Colonic mucosa (tissue), 4 donors: ENCODE measurements at regions not wholly inside any gene's neighbourhood (a gene's known extent, or its start where the extent isn't known, plus 50 kb on each side); places are given as distances from the start of the nearest gene placed in this dataset.

Source experiments
- DNase-seq: peaks from one replicate; pipeline ENCODE4 v3.0.0-alpha.2; 2020
- H3K27ac ChIP-seq: fragments of 200-600 bp; one replicate; pipeline ENCODE4 v1.8.0; 2021
- H3K27me3 ChIP-seq: fragments of 200-600 bp; one replicate; pipeline ENCODE4 v1.8.0; 2021
- H3K36me3 ChIP-seq: fragments of 200-600 bp; one replicate; pipeline ENCODE4 v1.8.0; 2021
- H3K4me1 ChIP-seq: fragments of 200-600 bp; one replicate; pipeline ENCODE4 v1.8.0; 2021; ENCODE audit warnings: mild to moderate bottlenecking
- H3K4me3 ChIP-seq: fragments of 200-600 bp; one replicate; pipeline ENCODE4 v1.8.0; 2021
- H3K9ac ChIP-seq, 2 donors: one replicate each; pipeline ENCODE4 v1.7.0; 2013; ENCODE audit warnings: control low read depth in 2 of 2, low read depth in 2 of 2, low read length in 2 of 2
- H3K9me3 ChIP-seq: fragments of 200-600 bp; one replicate; pipeline ENCODE4 v1.8.0; 2021
- intact Hi-C: fragments of 100-400 bp; cut with DNase I; formaldehyde crosslinking; loops from one replicate; pipeline ENCODE4 v1.14.1; 2022
- TF ChIP-seq, protein P1 (sequence below): fragments of 200-600 bp; IDR thresholded peaks from one replicate; pipeline ENCODE4 v1.8.0; 2022; ENCODE audit warnings: antibody characterized with exemption, mild to moderate bottlenecking
- donor health status: healthy.
- donor health status: DM: no; HTN: no; CAD: no.
- donor health status: DM: no; HTN: no; CAD: no.

DNA sequence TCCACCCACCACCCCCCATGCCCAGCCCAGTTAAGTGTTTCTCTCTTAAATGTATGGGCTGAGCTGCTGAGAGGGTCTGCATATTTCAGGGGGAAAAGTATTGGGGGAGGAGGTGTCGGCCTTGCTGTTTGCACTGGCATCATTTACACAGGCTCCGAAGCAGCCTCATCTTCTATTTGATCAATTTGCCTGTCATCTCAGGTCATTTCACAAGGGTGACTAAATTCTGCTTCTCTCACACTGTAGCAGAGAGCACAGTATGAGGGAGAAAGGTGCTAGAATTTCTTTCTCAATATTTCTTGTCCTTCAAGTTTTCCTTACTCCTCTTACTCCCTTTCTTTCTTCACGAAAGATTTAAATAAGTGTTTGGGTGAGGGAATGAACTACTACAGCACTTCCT is 135.9 kb downstream of the AACS start:
- no peak for DNase-seq
- no peak overlapping the region for H3K27ac ChIP-seq
- H3K9me3 ChIP-seq, result no peaks in the 10 kb centered on the region
- no peak overlapping the region for H3K4me3 ChIP-seq
- H3K4me1 ChIP-seq, result no peaks in the 10 kb centered on the region
- H3K36me3 ChIP-seq, result no peaks in the 10 kb centered on the region
- TF ChIP-seq, protein P1, sequence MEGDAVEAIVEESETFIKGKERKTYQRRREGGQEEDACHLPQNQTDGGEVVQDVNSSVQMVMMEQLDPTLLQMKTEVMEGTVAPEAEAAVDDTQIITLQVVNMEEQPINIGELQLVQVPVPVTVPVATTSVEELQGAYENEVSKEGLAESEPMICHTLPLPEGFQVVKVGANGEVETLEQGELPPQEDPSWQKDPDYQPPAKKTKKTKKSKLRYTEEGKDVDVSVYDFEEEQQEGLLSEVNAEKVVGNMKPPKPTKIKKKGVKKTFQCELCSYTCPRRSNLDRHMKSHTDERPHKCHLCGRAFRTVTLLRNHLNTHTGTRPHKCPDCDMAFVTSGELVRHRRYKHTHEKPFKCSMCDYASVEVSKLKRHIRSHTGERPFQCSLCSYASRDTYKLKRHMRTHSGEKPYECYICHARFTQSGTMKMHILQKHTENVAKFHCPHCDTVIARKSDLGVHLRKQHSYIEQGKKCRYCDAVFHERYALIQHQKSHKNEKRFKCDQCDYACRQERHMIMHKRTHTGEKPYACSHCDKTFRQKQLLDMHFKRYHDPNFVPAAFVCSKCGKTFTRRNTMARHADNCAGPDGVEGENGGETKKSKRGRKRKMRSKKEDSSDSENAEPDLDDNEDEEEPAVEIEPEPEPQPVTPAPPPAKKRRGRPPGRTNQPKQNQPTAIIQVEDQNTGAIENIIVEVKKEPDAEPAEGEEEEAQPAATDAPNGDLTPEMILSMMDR, result no peak
- no peaks in the 10 kb centered on the region for H3K27me3 ChIP-seq
- intact Hi-C loops, result no loop called here
- no peak overlapping the region for H3K9ac ChIP-seq

DNA sequence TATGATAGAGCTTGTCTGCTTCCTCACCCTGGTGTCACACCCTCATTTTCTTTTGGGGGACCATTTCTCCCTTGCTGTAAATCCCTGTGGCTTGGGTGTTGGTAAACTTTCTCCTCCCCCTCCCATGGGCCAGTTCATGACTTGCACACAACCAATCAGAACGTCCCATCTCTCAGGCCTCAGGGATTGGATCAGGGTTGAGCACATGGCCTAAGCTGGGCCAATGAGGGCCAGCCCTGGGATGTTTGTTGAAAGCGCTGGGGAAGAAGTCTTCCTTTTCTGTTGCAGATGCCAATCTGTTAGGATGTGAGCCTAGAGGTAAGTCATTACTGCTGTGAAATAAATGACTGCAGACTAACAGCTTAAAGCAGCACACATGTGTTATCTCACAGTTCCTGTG is 136.7 kb downstream of the AACS start:
- Histone ChIP-seq H3K9ac (no peak overlapping the region), H3K36me3 (no peaks in the 10 kb centered on the region), H3K4me1 (no peaks in the 10 kb centered on the region), H3K27ac (no peak overlapping the region), H3K27me3 (no peaks in the 10 kb centered on the region), H3K4me3 (no peak overlapping the region), H3K9me3 (no peaks in the 10 kb centered on the region)
- TF ChIP-seq, protein P1, result no peak
- intact Hi-C loops, result no loop called here
- no peak for DNase-seq

GRCh38 chr12:125202421-125202820 is 137.2 kb downstream of the AACS start:
- no peak overlapping the region for H3K4me3 ChIP-seq
- H3K9ac ChIP-seq, result no peak overlapping the region
- H3K27me3 ChIP-seq, result no peaks in the 10 kb centered on the region
- TF ChIP-seq, protein P1, result no peak
- H3K9me3 ChIP-seq, result no peaks in the 10 kb centered on the region
- H3K4me1 ChIP-seq, result no peaks in the 10 kb centered on the region
- no peaks in the 10 kb centered on the region for H3K36me3 ChIP-seq
- intact Hi-C loops, result no loop called here
- H3K27ac ChIP-seq, result no peak overlapping the region
- no peak for DNase-seq

DNA sequence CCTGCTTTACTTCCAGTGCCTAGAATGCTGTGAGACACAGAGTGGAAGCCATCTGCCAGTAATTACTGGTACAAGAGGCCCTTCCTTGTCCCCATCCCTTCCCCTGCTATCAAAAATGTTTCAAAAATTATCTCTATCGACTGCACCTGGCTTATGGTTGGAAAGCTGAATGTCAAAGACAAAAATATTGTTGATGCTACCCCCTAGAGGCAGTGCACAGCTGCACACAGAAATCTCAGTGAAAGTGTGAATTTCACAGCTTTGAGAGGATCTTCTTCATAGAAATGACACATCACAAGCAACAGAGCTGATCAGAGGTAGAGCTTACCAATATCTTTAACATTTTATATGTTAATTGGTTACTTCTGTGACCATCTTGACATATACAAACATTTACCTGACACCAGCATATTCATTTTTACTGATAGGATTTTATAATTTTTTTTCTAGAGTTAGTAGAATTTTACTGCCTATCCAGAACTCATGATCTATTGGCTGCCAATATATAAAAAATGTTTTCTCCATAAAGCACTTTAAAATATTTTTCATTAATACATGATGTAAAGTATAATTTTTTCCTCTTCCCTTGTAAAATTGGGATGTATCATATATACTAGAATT is 138.0 kb downstream of the AACS start:
- H3K4me1 ChIP-seq, result no peaks in the 10 kb centered on the region
- no peaks in the 10 kb centered on the region for H3K36me3 ChIP-seq
- no peaks in the 10 kb centered on the region for H3K9me3 ChIP-seq
- H3K9ac ChIP-seq, result no peak overlapping the region
- no peak for DNase-seq
- H3K27ac ChIP-seq, result no peak overlapping the region
- TF ChIP-seq, protein P1, result no peak
- intact Hi-C loops, result no loop called here
- H3K27me3 ChIP-seq, result no peaks in the 10 kb centered on the region
- H3K4me3 ChIP-seq, result no peak overlapping the region

DNA sequence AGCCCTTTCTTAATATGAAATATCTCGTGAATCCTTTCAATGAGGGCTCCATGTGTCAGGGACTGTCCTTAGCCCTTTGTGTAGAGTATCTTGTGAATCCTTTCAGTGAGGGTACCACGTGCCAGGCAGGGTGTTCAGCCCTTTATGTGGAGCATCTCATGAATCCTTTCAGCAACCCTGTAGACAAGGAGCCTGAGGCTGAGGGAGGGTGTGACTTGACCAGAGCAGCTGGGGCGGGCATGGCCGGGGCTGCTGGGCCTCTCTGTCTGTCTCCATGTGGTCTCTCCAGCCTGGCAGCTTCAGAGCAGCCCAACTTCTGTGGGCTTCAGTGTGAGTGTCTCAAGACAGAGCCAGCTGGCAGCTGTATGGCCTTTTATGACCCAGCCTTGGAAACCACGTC is 140.2 kb downstream of the AACS start:
- Histone ChIP-seq H3K9me3 (no peaks in the 10 kb centered on the region), H3K4me3 (no peak overlapping the region), H3K27ac (no peak overlapping the region), H3K4me1 (no peaks in the 10 kb centered on the region), H3K9ac (no peak overlapping the region), H3K36me3 (no peaks in the 10 kb centered on the region), H3K27me3 (no peaks in the 10 kb centered on the region)
- TF ChIP-seq, protein P1, result no peak
- no peak for DNase-seq
- intact Hi-C loops, result no loop called here
